GM23248 (cell line): ENCODE measurements at regions not wholly inside any gene's neighbourhood (a gene's known extent, or its start where the extent isn't known, plus 50 kb on each side); places are given as distances from the start of the nearest gene placed in this dataset.

ENCODE experiments used
- DNase-seq: peaks from one replicate; pipeline ENCODE4 v3.0.0-alpha.2; 2015
- H2AFZ ChIP-seq: fragments of 200-600 bp; sonication (generic); 2 replicates; pipeline ENCODE4 v1.6.1; 2016; ENCODE audit warnings: antibody characterized with exemption
- H3F3A ChIP-seq: fragments of 200-600 bp; sonication (generic); 2 replicates; pipeline ENCODE4 v1.6.1; 2016; ENCODE audit warnings: mild to moderate bottlenecking, antibody characterized with exemption, mixed run types; ENCODE audit not compliant: insufficient read depth
- H3K27ac ChIP-seq: fragments of 200-600 bp; sonication (generic); 2 replicates; pipeline ENCODE4 v1.5.1; 2016; ENCODE audit warnings: mild to moderate bottlenecking
- H3K27me3 ChIP-seq: fragments of 200-600 bp; sonication (generic); replicated peaks from 2 replicates; pipeline ENCODE4 v1.6.1; 2016; ENCODE audit warnings: mild to moderate bottlenecking; ENCODE audit not compliant: insufficient read depth
- H3K36me3 ChIP-seq: fragments of 200-600 bp; sonication (generic); 2 replicates; pipeline ENCODE4 v1.6.1; 2016; ENCODE audit warnings: low read depth, mild to moderate bottlenecking
- H3K4me1 ChIP-seq: fragments of 200-600 bp; sonication (generic); 2 replicates; pipeline ENCODE4 v1.6.1; 2016; ENCODE audit warnings: mild to moderate bottlenecking; ENCODE audit not compliant: insufficient read depth
- H3K4me2 ChIP-seq: fragments of 200-600 bp; sonication (generic); one replicate; pipeline ENCODE4 v1.6.1; 2016; ENCODE audit warnings: mild to moderate bottlenecking; ENCODE audit not compliant: unreplicated experiment
- H3K4me3 ChIP-seq: fragments of 200-600 bp; sonication (generic); 2 replicates; pipeline ENCODE4 v1.5.1; 2016; ENCODE audit warnings: mild to moderate bottlenecking
- H3K79me2 ChIP-seq: fragments of 200-600 bp; sonication (generic); 2 replicates; pipeline ENCODE4 v1.6.1; 2016; ENCODE audit warnings: mild to moderate bottlenecking; ENCODE audit not compliant: insufficient read depth
- H3K9ac ChIP-seq: fragments of 200-600 bp; sonication (generic); 2 replicates; pipeline ENCODE4 v1.6.1; 2016; ENCODE audit warnings: mild to moderate bottlenecking
- H3K9me2 ChIP-seq: fragments of 200-600 bp; sonication (generic); 2 replicates; pipeline ENCODE4 v1.6.1; 2016; ENCODE audit warnings: mixed run types, mild to moderate bottlenecking, moderate library complexity; ENCODE audit not compliant: insufficient read depth
- H3K9me3 ChIP-seq: fragments of 200-600 bp; sonication (generic); one replicate; pipeline ENCODE4 v1.6.1; 2017; ENCODE audit warnings: low read depth
- H4K20me1 ChIP-seq: fragments of 200-600 bp; sonication (generic); 2 replicates; pipeline ENCODE4 v1.6.0; 2016; ENCODE audit not compliant: insufficient read depth
- EZH2 ChIP-seq: fragments of 200-600 bp; sonication (generic); IDR thresholded peaks from 2 replicates; pipeline ENCODE4 v1.6.1; 2018; ENCODE audit warnings: antibody characterized with exemption, mild to moderate bottlenecking; ENCODE audit not compliant: insufficient read depth, poor library complexity, severe bottlenecking
- EZH2phosphoT487 ChIP-seq: fragments of 200-600 bp; sonication (generic); IDR thresholded peaks from 2 replicates; pipeline ENCODE4 v1.6.1; 2018; ENCODE audit warnings: antibody characterized with exemption, moderate library complexity, mild to moderate bottlenecking, low read depth; ENCODE audit not compliant: insufficient read depth
- WGBS, 2 experiments: methylation state at CpG; one replicate each; pipeline ENCODE4 v1.1.6; 2015 to 2017; ENCODE audit warnings: low lambda C conversion rate in 2 of 2, low coverage in 1 of 2; ENCODE audit errors: missing lambda C conversion rate in 2 of 2; 5-methylcytosine and 5-hydroxymethylcytosine counted together
- in situ Hi-C: fragments of 300-500 bp; cut with MboI; formaldehyde crosslinking; loops from 2 replicates; pipeline ENCODE4 v1.15.0; 2020

DNA sequence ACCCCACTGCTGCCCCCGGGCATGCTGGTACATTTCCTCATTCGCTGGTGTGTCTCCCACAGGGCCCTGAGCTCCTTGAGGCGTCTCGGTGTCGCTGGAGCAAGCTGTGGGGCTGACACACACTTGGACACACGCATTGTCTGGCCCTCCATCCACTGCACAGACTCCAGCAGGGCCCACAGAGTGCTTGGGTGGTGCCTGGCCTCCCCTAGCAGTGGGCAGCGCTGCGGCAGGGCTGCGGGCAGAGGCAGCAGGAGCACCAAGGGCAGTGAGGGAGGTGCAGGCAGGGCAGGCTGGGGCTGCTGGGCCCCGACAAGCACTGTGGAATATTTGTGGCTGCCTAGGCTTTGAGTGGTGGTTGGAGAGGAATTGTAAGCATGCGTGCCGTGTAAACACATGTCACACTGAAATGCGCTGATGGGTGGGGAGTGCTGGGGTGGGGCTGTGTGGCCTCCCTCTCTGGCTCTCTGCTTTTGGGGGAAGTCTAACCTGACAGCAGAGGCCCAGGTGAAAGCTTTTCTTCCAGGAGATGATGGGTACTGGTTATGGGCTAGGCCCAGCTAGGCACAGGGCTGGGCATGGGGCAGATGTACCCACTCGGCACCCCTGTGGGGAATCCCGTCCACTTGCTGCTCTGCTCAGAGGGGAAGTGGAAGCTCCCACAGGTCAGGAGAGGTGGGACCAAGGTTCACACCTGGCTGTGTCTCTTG is 55.5 kb upstream of the HS6ST1 start:
- peaks cover 31% of the 10 kb centered on the region for H3K4me1 ChIP-seq

DNA sequence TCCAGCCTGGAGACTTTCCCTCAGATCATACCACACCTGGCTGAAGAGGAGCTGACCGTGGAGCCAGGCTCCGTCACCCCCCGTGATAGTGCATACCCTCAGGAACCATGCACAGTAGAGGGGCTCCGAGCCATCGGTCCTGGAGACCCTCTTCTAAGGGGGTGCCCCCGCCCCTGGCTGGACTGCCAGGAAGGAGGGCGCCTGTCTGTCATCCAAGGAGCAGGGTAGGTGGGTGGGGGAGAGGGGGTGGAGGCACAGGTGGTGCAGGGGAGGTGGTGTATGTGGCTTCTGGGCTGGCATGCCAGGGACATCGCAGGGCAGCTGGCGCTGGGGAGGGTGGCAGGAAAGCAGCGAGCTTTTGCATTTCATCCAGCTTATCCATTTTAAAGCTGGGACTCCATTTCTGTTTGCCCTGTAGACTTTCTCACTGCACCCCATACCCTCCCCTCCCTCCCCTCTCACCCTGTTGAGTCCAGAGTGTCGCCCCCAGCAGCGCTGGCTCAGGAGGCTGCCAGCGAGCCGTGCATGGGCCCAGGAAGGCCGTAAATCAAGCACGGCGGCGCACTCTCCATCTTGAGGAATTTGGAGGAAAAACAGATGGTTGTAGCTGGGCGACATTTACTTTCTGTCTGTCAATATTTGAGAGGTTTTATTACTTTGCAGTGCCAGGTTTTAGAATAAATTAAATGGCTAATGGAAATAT is 56.2 kb upstream of the HS6ST1 start:
- Histone ChIP-seq H4K20me1 (no peaks in the 10 kb centered on the region), H3K27me3 (no peaks in the 10 kb centered on the region), H3K4me2 (peak overlapping the region; percentile 41), H3K79me2 (no peaks in the 10 kb centered on the region), H3K9ac (no peak overlapping the region), H3K9me3 (no peaks in the 10 kb centered on the region), H3K27ac (no peak overlapping the region), H3K4me3 (no peak overlapping the region), H3K4me1 (peaks cover 34% of the 10 kb centered on the region), H3K36me3 (no peaks in the 10 kb centered on the region), H2AFZ (peak overlapping the region; percentile 49), H3F3A (no peaks in the 10 kb centered on the region), H3K9me2 (no peaks in the 10 kb centered on the region)
- no peak for DNase-seq
- in situ Hi-C loops: no loop called here
- WGBS, 2 experiments: 48 to 53% methylated on average over 17 to 19 of the region's 19 CpGs
- no peak for TF ChIP-seq EZH2
- no peak for TF ChIP-seq EZH2phosphoT487

More for the DNA sequence above, 55.5 kb upstream of the HS6ST1 start:
- H3K4me3 ChIP-seq: no peak overlapping the region
- DNase-seq: peak; percentile 76
- H3K27me3 ChIP-seq: no peaks in the 10 kb centered on the region
- H3K79me2 ChIP-seq: no peaks in the 10 kb centered on the region
- no peaks in the 10 kb centered on the region for H3K36me3 ChIP-seq
- H3F3A ChIP-seq: no peaks in the 10 kb centered on the region
- no peak overlapping the region for H3K27ac ChIP-seq
- H3K9me2 ChIP-seq: no peaks in the 10 kb centered on the region
- 0 out of 2 replicates have a peak overlapping the region, but pooled peaks have one; percentile 25 for H3K9ac ChIP-seq
- H2AFZ ChIP-seq: peak overlapping the region; percentile 37
- in situ Hi-C loops: no loop called here
- no peaks in the 10 kb centered on the region for H4K20me1 ChIP-seq
- TF ChIP-seq EZH2: no peak
- no peak for TF ChIP-seq EZH2phosphoT487
- WGBS, 2 experiments: 39 to 42% methylated on average over 15 of the region's 15 CpGs
- H3K9me3 ChIP-seq: no peaks in the 10 kb centered on the region
- H3K4me2 ChIP-seq: peak overlapping the region; percentile 28

DNA sequence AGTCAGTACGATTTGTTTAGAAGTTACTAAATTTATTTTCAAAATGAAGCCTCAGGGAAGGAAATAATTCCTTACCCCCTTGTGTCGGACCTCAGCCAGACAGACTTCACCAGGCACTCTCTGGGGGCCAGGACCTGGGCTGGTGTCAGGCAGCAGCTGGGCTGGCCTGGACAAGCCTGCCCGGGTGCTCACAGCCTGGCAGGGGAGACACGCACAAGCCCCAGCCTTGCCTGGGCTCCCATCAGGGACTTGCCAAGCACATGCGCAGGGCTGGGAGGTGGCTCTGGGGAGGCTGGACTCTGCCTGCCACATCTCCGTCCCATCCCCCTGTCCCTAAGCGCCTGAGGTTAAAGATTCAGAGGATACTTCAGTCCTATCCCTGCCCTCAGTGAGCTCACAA is 56.8 kb upstream of the HS6ST1 start:
- 47 to 49% methylated on average over 7 of the region's 7 CpGs for WGBS, 2 experiments
- Histone ChIP-seq H3K4me3 (no peak overlapping the region), H3K79me2 (no peaks in the 10 kb centered on the region), H3K9me3 (no peaks in the 10 kb centered on the region), H3K27me3 (no peaks in the 10 kb centered on the region), H3F3A (no peaks in the 10 kb centered on the region), H2AFZ (peak overlapping the region; percentile 49), H3K9ac (no peak overlapping the region), H3K4me2 (peak overlapping the region; percentile 41), H3K4me1 (peaks cover 34% of the 10 kb centered on the region), H4K20me1 (no peaks in the 10 kb centered on the region), H3K27ac (no peak overlapping the region), H3K36me3 (no peaks in the 10 kb centered on the region), H3K9me2 (no peaks in the 10 kb centered on the region)
- no peak for DNase-seq
- in situ Hi-C loops: no loop called here
- no peak for TF ChIP-seq EZH2phosphoT487
- TF ChIP-seq EZH2: no peak

DNA sequence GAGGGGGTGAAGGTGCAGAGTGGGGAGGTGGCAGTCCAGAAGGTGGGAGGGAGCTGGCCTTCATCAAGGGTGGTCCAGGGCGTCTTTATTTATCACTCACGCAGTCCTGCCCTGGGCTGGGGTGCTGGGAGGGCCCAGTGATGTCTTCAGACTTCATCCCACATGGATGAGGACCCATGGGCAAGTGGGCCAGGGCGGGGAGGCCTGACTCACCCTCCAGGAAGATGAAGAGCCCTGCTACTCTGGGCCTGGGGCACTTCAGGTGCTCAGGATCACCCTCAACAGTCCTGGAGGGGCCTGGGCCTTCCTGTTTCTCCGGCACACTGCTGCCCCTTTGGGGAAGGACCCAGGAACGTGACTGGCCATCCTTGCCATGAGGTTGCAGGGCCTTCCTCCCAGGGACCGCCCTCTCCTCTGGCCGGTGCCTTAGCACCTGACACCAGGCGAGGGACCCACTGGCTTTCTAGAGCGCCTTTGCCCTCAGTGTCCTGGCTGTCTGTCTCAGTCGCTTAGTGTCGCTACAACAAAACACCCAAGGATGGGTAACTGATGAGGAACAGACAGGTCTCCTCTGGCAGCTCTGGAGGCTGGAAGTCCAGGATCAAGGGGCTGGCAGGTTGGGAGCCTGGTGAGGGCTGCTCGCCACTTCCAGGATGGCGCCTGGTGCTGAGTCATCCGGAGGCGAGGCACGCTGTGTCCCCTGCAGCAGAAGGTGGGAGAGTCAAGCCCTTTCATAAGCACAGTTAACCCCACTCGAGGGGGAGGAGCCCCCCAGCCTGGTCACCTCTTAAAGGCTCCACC is 57.8 kb upstream of the HS6ST1 start:
- 87 to 91% methylated on average over 17 of the region's 17 CpGs for WGBS, 2 experiments
- H3K27ac ChIP-seq: no peak overlapping the region

More for the DNA sequence above, 57.8 kb upstream of the HS6ST1 start:
- no peaks in the 10 kb centered on the region for H3K9me3 ChIP-seq
- no peak overlapping the region for H2AFZ ChIP-seq
- no peaks in the 10 kb centered on the region for H3K36me3 ChIP-seq
- no peaks in the 10 kb centered on the region for H3K79me2 ChIP-seq
- H3F3A ChIP-seq: no peaks in the 10 kb centered on the region
- H3K4me3 ChIP-seq: no peak overlapping the region
- no peaks in the 10 kb centered on the region for H3K27me3 ChIP-seq
- no peak overlapping the region for H3K9ac ChIP-seq
- H3K9me2 ChIP-seq: no peaks in the 10 kb centered on the region
- no peak for DNase-seq
- TF ChIP-seq EZH2phosphoT487: no peak
- TF ChIP-seq EZH2: no peak
- in situ Hi-C loops: no loop called here
- H3K4me1 ChIP-seq: peaks cover 34% of the 10 kb centered on the region
- H3K4me2 ChIP-seq: no peak overlapping the region
- H4K20me1 ChIP-seq: no peaks in the 10 kb centered on the region
